Muscle layer of colon (tissue), 2 donors: ENCODE measurements at regions not wholly inside any gene's neighbourhood (a gene's known extent, or its start where the extent isn't known, plus 50 kb on each side); places are given as distances from the start of the nearest gene placed in this dataset.

ENCODE experiments used
- H3K27ac ChIP-seq: one replicate; pipeline ENCODE4 v1.7.0; 2013; ENCODE audit warnings: low read depth, mild to moderate bottlenecking, low read length, moderate library complexity
- H3K27me3 ChIP-seq, 2 donors: one replicate each; pipeline ENCODE4 v1.7.0; 2013; ENCODE audit warnings: low read length in 2 of 2, mild to moderate bottlenecking in 2 of 2; ENCODE audit not compliant: insufficient read depth in 2 of 2, control insufficient read depth in 1 of 2
- H3K36me3 ChIP-seq: one replicate; pipeline ENCODE4 v1.7.0; 2013; ENCODE audit warnings: mild to moderate bottlenecking, low read length; ENCODE audit not compliant: insufficient read depth
- H3K4me1 ChIP-seq: one replicate; pipeline ENCODE4 v1.7.0; 2013; ENCODE audit warnings: mild to moderate bottlenecking, low read length; ENCODE audit not compliant: insufficient read depth
- H3K4me3 ChIP-seq, 2 donors: one replicate each; pipeline ENCODE4 v1.7.0; 2013; ENCODE audit warnings: low read length in 2 of 2, low read depth in 1 of 2, mild to moderate bottlenecking in 1 of 2, moderate library complexity in 1 of 2
- H3K9ac ChIP-seq: one replicate; pipeline ENCODE4 v1.7.0; 2013; ENCODE audit warnings: low read length
- H3K9me3 ChIP-seq: one replicate; pipeline ENCODE4 v1.7.0; 2013; ENCODE audit warnings: mild to moderate bottlenecking, low read length
- donor health status: abdominal sarcoma.
- donor health status: Adenocarcinoma of cecum.

- no peaks in the 10 kb centered on the region for H3K36me3 ChIP-seq
Observed at GRCh38 chr2:9101763-9102425, 98.4 kb upstream of the MBOAT2 start.

GRCh38 chr2:9100080-9100876 is 96.8 kb upstream of the MBOAT2 start:
- H3K9ac ChIP-seq = no peak overlapping the region
- H3K36me3 ChIP-seq = no peaks in the 10 kb centered on the region
- no peak overlapping the region for H3K4me3 ChIP-seq
- no peak overlapping the region for H3K27ac ChIP-seq
- no peaks in the 10 kb centered on the region for H3K9me3 ChIP-seq
- peaks cover 1% of the 10 kb centered on the region for H3K4me1 ChIP-seq
- H3K27me3 ChIP-seq = no peaks in the 10 kb centered on the region

More at GRCh38 chr2:9101763-9102425, 98.4 kb upstream of the MBOAT2 start:
- Histone ChIP-seq H3K9ac (no peak overlapping the region), H3K27me3 (no peaks in the 10 kb centered on the region), H3K9me3 (no peaks in the 10 kb centered on the region), H3K27ac (no peak overlapping the region), H3K4me1 (peaks cover 8% of the 10 kb centered on the region), H3K4me3 (no peak overlapping the region)

GRCh38 chr2:9099341-9099751 is 95.9 kb upstream of the MBOAT2 start:
- Histone ChIP-seq H3K9ac (no peak overlapping the region), H3K27me3 (no peaks in the 10 kb centered on the region), H3K27ac (no peak overlapping the region), H3K9me3 (no peaks in the 10 kb centered on the region), H3K4me1 (peaks cover 5% of the 10 kb centered on the region), H3K36me3 (no peaks in the 10 kb centered on the region), H3K4me3 (no peak overlapping the region)

DNA sequence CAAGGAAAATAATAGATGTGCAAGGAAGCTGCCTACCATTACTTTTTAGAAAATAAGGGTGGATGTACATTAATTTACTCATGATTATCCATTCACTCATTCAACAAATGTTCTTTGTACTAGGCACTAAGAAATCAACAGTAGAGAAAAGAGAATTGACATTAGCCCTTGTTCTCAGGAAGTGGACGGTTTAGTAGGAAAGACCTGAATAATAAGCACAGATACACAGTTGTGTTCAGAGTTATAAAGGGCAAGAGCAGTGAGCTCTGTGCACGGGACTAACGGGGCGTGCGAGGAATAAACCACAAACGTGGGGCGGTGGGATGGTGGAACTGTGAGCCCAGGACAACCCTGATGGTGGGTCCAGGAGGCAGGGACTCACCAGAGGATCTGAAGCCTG is 94.4 kb upstream of the MBOAT2 start:
- H3K9ac ChIP-seq = no peak overlapping the region
- H3K4me3 ChIP-seq = no peak overlapping the region
- H3K36me3 ChIP-seq = no peaks in the 10 kb centered on the region
- no peaks in the 10 kb centered on the region for H3K9me3 ChIP-seq
- peaks cover 5% of the 10 kb centered on the region for H3K4me1 ChIP-seq
- H3K27me3 ChIP-seq = no peaks in the 10 kb centered on the region
- no peak overlapping the region for H3K27ac ChIP-seq

GRCh38 chr2:9097239-9097638 is 93.8 kb upstream of the MBOAT2 start:
- Histone ChIP-seq H3K27me3 (no peaks in the 10 kb centered on the region), H3K9ac (no peak overlapping the region), H3K36me3 (no peaks in the 10 kb centered on the region), H3K27ac (no peak overlapping the region), H3K4me1 (peaks cover 5% of the 10 kb centered on the region), H3K9me3 (no peaks in the 10 kb centered on the region), H3K4me3 (no peak overlapping the region)

GRCh38 chr2:9096761-9097160 is 93.3 kb upstream of the MBOAT2 start:
- no peak overlapping the region for H3K27ac ChIP-seq
- no peaks in the 10 kb centered on the region for H3K9me3 ChIP-seq
- H3K9ac ChIP-seq = no peak overlapping the region
- no peaks in the 10 kb centered on the region for H3K36me3 ChIP-seq
- no peaks in the 10 kb centered on the region for H3K27me3 ChIP-seq
- no peak overlapping the region for H3K4me3 ChIP-seq
- H3K4me1 ChIP-seq = peaks cover 5% of the 10 kb centered on the region

DNA sequence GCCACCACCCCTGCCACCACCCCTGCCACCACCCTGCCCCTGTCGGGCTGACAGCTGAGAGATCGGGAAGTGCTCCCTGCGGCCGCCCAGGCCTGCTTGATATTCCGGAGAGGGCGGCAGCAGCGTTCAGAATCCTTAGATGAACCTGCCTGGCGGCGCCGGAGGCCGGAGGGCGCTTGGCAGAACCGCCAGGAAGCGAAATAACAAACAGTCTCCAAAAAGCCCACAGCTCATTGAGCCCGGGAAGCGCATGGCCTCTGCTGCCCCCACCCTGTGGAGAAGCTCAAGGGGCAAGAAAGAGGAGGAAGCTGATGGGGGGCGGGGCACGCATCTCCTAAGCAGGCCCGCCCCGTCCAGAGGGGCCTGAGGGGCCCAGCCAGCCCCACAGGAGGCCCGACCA is 92.2 kb upstream of the MBOAT2 start:
- Histone ChIP-seq H3K36me3 (no peaks in the 10 kb centered on the region), H3K4me1 (peaks cover 5% of the 10 kb centered on the region), H3K9ac (no peak overlapping the region), H3K27me3 (no peaks in the 10 kb centered on the region), H3K9me3 (no peaks in the 10 kb centered on the region), H3K27ac (peak overlapping the region; percentile 41), H3K4me3 (peak overlapping the region; percentile 2 to 38)

- H3K36me3 ChIP-seq = no peaks in the 10 kb centered on the region
- peak overlapping the region in 1 of 2 donors; percentile 38 for H3K4me3 ChIP-seq
- H3K27me3 ChIP-seq = no peaks in the 10 kb centered on the region
- no peaks in the 10 kb centered on the region for H3K9me3 ChIP-seq
- H3K9ac ChIP-seq = no peak overlapping the region
- H3K4me1 ChIP-seq = peaks cover 5% of the 10 kb centered on the region
- no peak overlapping the region for H3K27ac ChIP-seq
Observed at GRCh38 chr2:9095226-9095625, 91.7 kb upstream of the MBOAT2 start.

DNA sequence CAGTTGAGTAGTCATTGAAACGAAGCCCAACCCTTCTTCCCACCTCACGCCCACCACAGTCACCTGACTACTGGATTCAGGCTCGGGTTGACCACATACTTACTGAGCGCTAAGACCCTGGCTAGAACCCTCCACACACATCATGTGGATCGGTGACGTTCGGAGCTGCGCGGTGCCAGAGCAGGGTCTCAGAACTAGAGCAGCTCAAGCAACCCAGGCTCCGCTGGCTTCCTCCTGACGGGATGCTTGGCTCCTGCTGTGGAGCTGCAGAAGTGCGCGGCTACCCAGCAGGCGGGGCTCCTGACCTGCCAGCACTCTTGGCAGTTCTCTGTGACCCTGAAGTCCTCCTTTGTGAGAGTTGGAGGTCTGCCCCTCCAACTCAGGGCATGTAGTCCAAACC is 90.6 kb upstream of the MBOAT2 start:
- no peaks in the 10 kb centered on the region for H3K27me3 ChIP-seq
- peaks cover 5% of the 10 kb centered on the region for H3K4me1 ChIP-seq
- no peak overlapping the region for H3K27ac ChIP-seq
- H3K4me3 ChIP-seq = no peak overlapping the region
- H3K9me3 ChIP-seq = no peaks in the 10 kb centered on the region
- no peak overlapping the region for H3K9ac ChIP-seq
- no peaks in the 10 kb centered on the region for H3K36me3 ChIP-seq

GRCh38 chr2:9093324-9093723 is 89.8 kb upstream of the MBOAT2 start:
- Histone ChIP-seq H3K9me3 (no peaks in the 10 kb centered on the region), H3K27ac (no peak overlapping the region), H3K27me3 (no peaks in the 10 kb centered on the region), H3K36me3 (no peaks in the 10 kb centered on the region), H3K4me3 (no peak overlapping the region), H3K4me1 (peaks cover 5% of the 10 kb centered on the region), H3K9ac (no peak overlapping the region)

DNA sequence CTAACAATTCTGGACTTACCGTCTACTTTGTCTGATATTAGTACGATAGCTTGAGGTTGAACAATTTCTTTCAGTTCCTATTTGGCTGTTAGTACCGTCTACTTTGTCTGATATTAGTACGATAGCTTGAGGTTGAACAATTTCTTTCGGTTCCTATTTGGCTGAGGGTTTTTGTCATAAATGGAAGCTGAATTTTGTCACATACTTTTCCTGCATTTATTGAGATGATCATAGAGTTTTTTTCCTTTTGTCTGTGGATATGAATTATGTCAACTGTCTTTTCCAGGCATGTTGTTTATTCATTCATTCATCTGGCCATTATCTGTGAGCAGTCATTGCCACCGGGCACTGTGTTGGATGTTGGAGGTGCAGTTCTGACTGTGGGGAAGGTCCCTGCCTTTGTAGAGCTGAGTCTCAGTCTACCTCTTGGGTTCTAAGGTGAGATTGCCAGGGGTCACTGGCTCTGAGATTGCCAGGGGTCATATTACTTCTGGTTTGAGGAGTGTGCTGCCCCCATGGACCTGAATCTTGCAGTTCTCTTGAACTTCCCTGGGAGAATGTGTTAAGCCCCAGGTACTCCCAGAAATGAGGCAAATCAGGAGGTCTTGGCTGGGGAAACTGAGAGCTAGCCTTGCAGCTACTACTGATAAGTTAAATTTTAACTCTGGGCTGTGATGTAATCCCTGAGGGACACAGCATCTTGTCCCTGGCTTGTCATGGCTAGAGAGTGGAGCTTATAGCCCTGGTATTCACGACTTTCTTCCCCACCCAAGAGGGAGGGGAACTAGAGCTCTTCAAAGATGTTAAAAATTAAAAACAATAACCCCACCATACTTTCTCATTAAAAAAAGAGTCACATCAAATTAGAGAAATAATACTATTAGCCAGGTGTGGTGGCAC is 89.1 kb upstream of the MBOAT2 start:
- Histone ChIP-seq H3K9me3 (no peaks in the 10 kb centered on the region), H3K27ac (no peak overlapping the region), H3K4me1 (peaks cover 5% of the 10 kb centered on the region), H3K36me3 (no peaks in the 10 kb centered on the region), H3K27me3 (no peaks in the 10 kb centered on the region), H3K9ac (no peak overlapping the region), H3K4me3 (no peak overlapping the region)
